Panc1 (cell line): ENCODE measurements at regions not wholly inside any gene's neighbourhood (a gene's known extent, or its start where the extent isn't known, plus 50 kb on each side); places are given as distances from the start of the nearest gene placed in this dataset.

Experiments used
- ATAC-seq: fragments of 200-7000 bp; cut with Tn5 transposase; 2 replicates; pipeline ENCODE4 v1.9.1; 2020; ENCODE audit warnings: mild to moderate bottlenecking, moderate library complexity
- BruUV-seq: library from RNA; stranded (reverse); fragments of 400-500 nt; replicated peaks from 2 replicates; lab custom pipeline; 2021; lab: Mats Ljungman, UMichigan
- CTCF ChIA-PET: fragments of 300-600 bp; sonication (Branson Sonifier 250); formaldehyde crosslinking; loops from one replicate; lab custom pipeline; 2022; ENCODE audit warnings: antibody characterized with exemption; lab: Charles Lee
- POLR2A ChIA-PET: fragments of 300-600 bp; sonication (Branson Sonifier 250); formaldehyde crosslinking; loops from one replicate; lab custom pipeline; 2022; ENCODE audit warnings: antibody characterized with exemption; lab: Charles Lee
- DNase-seq: peaks from one replicate; pipeline ENCODE4 v3.0.0-alpha.2; 2010; ENCODE audit warnings: low read depth, low spot score
- H3K27ac ChIP-seq: 2 replicates; pipeline ENCODE4 v1.5.1; 2011; ENCODE audit warnings: mild to moderate bottlenecking, low read length, inconsistent platforms
- H3K27me3 ChIP-seq: fragments of 200-500 bp; sonication (Bioruptor generic); 2 replicates; pipeline ENCODE4 v1.6.0; 2014; ENCODE audit warnings: low read length, inconsistent platforms; ENCODE audit not compliant: control insufficient read depth, insufficient read depth
- H3K36me3 ChIP-seq: fragments of 200-500 bp; sonication (Bioruptor generic); 2 replicates; pipeline ENCODE4 v1.5.1; 2014; ENCODE audit warnings: inconsistent platforms, mild to moderate bottlenecking, low read length, moderate library complexity; ENCODE audit not compliant: control insufficient read depth, insufficient read depth
- H3K4me1 ChIP-seq: 2 replicates; pipeline ENCODE4 v1.5.1; 2011; ENCODE audit warnings: inconsistent platforms, mild to moderate bottlenecking, low read length, moderate library complexity; ENCODE audit not compliant: control insufficient read depth, insufficient read depth
- H3K4me3 ChIP-seq, 2 experiments: 2 replicates each; pipeline ENCODE4 v1.5.1; 2011 to 2012; ENCODE audit warnings: low read depth in 2 of 2, low read length in 2 of 2, mild to moderate bottlenecking in 2 of 2, inconsistent platforms in 1 of 2, moderate library complexity in 1 of 2
- H3K9me3 ChIP-seq: fragments of 200-500 bp; sonication (Bioruptor generic); 2 replicates; pipeline ENCODE4 v1.5.1; 2014; ENCODE audit warnings: low read depth, mild to moderate bottlenecking, inconsistent platforms, low read length, moderate library complexity; ENCODE audit not compliant: control insufficient read depth, insufficient read depth
- POLR2AphosphoS5 ChIP-seq: IDR thresholded peaks from 2 replicates; pipeline ENCODE4 v1.6.1; 2012; ENCODE audit warnings: mild to moderate bottlenecking, low read depth, low read length, moderate library complexity
- SIN3A ChIP-seq: IDR thresholded peaks from 2 replicates; pipeline ENCODE4 v1.6.1; 2012; ENCODE audit warnings: low read depth, mild to moderate bottlenecking, low read length, moderate library complexity, borderline replicate concordance; ENCODE audit not compliant: insufficient read depth
- TCF7L2 ChIP-seq: IDR thresholded peaks from 2 replicates; pipeline ENCODE4 v1.6.1; 2011; ENCODE audit warnings: mild to moderate bottlenecking, low read depth, low read length, inconsistent platforms
- in situ Hi-C: cut with HindIII; loops from 2 replicates; pipeline ENCODE4 v1.10.0; 2016; ENCODE audit warnings: low sequenced_read_pairs, low pct_unique_long_range_greater_than_20kb
- intact Hi-C: fragments of 100-400 bp; cut with micrococcal nuclease; formaldehyde crosslinking; loops from one replicate; pipeline ENCODE4 v1.10.0; 2022; ENCODE audit not compliant: unreplicated experiment
- TF ChIP-seq, protein P1 (sequence below): fragments of 450-650 bp; IDR thresholded peaks from 2 replicates; pipeline ENCODE4 v1.5.1; 2017; ENCODE audit warnings: mild to moderate bottlenecking
- TF ChIP-seq, protein P2 (sequence below), 2 experiments: IDR thresholded peaks; 2 replicates each; pipeline ENCODE4 v1.6.1; 2011 to 2012; ENCODE audit warnings: low read depth in 2 of 2, control low read depth in 1 of 2, low read length in 1 of 2, mild to moderate bottlenecking in 1 of 2, moderate library complexity in 1 of 2; ENCODE audit not compliant: insufficient read depth in 1 of 2

DNA sequence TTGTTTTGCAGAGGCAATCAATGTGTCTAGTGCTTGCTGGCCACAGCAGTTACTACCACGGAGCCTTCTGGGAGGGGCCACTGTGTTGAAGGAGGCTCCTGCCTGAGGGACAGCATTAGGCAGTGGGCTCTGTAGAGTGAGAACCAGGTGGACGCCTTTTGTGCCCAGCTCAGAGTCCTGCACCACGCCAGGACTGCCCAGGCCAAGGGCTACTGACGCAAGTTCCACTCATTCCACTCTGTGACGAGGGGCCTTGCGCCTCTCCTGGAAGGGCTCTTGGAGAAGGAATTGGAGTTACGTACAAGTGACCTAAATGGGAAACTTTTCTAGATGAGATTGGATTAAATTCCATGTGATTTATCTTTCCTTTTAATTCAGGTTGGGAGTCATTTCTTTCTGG is 102.8 kb upstream of the MAGEE2 start:
- Histone ChIP-seq H3K36me3 (no peaks in the 10 kb centered on the region), H3K9me3 (no peaks in the 10 kb centered on the region), H3K4me1 (no peaks in the 10 kb centered on the region), H3K27me3 (no peaks in the 10 kb centered on the region), H3K4me3 (no peak overlapping the region), H3K27ac (no peak overlapping the region)
- ATAC-seq (no peak), DNase-seq (no peak)
- no peak for TF ChIP-seq SIN3A
- TF ChIP-seq, protein P1, sequence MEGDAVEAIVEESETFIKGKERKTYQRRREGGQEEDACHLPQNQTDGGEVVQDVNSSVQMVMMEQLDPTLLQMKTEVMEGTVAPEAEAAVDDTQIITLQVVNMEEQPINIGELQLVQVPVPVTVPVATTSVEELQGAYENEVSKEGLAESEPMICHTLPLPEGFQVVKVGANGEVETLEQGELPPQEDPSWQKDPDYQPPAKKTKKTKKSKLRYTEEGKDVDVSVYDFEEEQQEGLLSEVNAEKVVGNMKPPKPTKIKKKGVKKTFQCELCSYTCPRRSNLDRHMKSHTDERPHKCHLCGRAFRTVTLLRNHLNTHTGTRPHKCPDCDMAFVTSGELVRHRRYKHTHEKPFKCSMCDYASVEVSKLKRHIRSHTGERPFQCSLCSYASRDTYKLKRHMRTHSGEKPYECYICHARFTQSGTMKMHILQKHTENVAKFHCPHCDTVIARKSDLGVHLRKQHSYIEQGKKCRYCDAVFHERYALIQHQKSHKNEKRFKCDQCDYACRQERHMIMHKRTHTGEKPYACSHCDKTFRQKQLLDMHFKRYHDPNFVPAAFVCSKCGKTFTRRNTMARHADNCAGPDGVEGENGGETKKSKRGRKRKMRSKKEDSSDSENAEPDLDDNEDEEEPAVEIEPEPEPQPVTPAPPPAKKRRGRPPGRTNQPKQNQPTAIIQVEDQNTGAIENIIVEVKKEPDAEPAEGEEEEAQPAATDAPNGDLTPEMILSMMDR, result no peak
- TF ChIP-seq, protein P2, sequence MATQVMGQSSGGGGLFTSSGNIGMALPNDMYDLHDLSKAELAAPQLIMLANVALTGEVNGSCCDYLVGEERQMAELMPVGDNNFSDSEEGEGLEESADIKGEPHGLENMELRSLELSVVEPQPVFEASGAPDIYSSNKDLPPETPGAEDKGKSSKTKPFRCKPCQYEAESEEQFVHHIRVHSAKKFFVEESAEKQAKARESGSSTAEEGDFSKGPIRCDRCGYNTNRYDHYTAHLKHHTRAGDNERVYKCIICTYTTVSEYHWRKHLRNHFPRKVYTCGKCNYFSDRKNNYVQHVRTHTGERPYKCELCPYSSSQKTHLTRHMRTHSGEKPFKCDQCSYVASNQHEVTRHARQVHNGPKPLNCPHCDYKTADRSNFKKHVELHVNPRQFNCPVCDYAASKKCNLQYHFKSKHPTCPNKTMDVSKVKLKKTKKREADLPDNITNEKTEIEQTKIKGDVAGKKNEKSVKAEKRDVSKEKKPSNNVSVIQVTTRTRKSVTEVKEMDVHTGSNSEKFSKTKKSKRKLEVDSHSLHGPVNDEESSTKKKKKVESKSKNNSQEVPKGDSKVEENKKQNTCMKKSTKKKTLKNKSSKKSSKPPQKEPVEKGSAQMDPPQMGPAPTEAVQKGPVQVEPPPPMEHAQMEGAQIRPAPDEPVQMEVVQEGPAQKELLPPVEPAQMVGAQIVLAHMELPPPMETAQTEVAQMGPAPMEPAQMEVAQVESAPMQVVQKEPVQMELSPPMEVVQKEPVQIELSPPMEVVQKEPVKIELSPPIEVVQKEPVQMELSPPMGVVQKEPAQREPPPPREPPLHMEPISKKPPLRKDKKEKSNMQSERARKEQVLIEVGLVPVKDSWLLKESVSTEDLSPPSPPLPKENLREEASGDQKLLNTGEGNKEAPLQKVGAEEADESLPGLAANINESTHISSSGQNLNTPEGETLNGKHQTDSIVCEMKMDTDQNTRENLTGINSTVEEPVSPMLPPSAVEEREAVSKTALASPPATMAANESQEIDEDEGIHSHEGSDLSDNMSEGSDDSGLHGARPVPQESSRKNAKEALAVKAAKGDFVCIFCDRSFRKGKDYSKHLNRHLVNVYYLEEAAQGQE (IDR thresholded peaks at IDR 0.05; ENCODE audit: insufficient read depth in 1 of 2, low read depth in 2 of 2, low read length in 1 of 2), result no peak
- no peak for TF ChIP-seq POLR2AphosphoS5
- no peak for TF ChIP-seq TCF7L2
- intact Hi-C loops (no loop called here), in situ Hi-C loops (no loop called here)
- ChIA-PET CTCF (no interaction called here), POLR2A (no interaction called here)
- no TSS peak for BruUV-seq

DNA sequence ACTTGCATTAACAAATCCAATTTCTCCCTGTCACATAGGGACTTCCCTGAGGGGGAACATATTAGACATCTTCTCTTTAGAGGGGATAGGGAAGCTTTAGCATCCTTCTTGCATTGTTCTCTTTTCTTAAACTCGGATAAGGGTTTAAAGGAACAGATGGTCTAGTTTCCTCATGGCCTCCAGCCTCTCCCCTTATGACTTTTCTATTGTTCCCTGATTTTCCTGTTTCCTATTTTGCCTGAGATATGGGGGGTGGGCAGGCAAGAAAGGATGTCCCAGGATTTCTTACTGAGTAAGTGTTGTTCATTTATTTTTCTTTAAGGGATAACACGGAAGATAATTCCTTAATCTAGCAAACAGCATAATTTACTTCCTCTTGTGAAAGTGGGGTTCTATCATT is 107.7 kb upstream of the MAGEE2 start:
- no peak for ATAC-seq
- ChIA-PET CTCF (no interaction called here), POLR2A (no interaction called here)
- no peak for TF ChIP-seq POLR2AphosphoS5
- Histone ChIP-seq H3K9me3 (no peaks in the 10 kb centered on the region), H3K27me3 (no peaks in the 10 kb centered on the region), H3K36me3 (no peaks in the 10 kb centered on the region), H3K4me3 (no peak overlapping the region), H3K4me1 (no peaks in the 10 kb centered on the region), H3K27ac (no peak overlapping the region)
- in situ Hi-C loops (no loop called here), intact Hi-C loops (no loop called here)
- no peak for DNase-seq
- no TSS peak for BruUV-seq

DNA sequence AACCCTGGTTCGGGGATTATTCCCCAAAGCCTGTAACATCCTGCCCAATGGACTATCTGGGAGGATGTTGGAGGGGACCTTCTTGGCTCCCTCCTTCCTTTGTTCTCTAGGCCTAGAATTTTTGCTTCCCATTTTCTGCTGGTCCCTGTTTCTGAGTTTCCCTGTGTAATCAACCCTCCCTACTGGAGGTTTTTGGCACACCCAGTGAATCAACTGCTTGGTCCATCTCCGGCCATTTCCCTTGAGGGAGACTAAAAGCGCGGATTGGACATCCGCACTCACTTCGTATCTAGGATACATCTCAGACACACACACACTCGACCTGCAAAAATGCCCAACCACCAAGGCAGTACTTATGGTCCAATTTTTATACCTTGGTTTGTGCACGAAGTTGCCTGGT is 108.2 kb upstream of the MAGEE2 start:
- Histone ChIP-seq H3K4me3 (no peak overlapping the region), H3K27ac (no peak overlapping the region), H3K27me3 (no peaks in the 10 kb centered on the region), H3K36me3 (no peaks in the 10 kb centered on the region), H3K4me1 (no peaks in the 10 kb centered on the region), H3K9me3 (no peaks in the 10 kb centered on the region)
- DNase-seq (no peak), ATAC-seq (no peak)
- in situ Hi-C loops (no loop called here), intact Hi-C loops (no loop called here)
- no TSS peak for BruUV-seq
- CTCF ChIA-PET, result no interaction called here
- POLR2A ChIA-PET, result no interaction called here
- TF ChIP-seq TCF7L2 (no peak), SIN3A (no peak), POLR2AphosphoS5 (no peak)
- TF ChIP-seq, protein P1, result no peak
- TF ChIP-seq, protein P2 (IDR thresholded peaks at IDR 0.05; ENCODE audit: insufficient read depth in 1 of 2, low read depth in 2 of 2, low read length in 1 of 2), result no peak
